Muscle layer of colon (tissue), 2 donors: ENCODE measurements at regions not wholly inside any gene's neighbourhood (a gene's known extent, or its start where the extent isn't known, plus 50 kb on each side); places are given as distances from the start of the nearest gene placed in this dataset.

Experiments
- H3K27ac ChIP-seq: one replicate; pipeline ENCODE4 v1.7.0; 2013; ENCODE audit warnings: low read depth, mild to moderate bottlenecking, low read length, moderate library complexity
- H3K27me3 ChIP-seq, 2 donors: one replicate each; pipeline ENCODE4 v1.7.0; 2013; ENCODE audit warnings: low read length in 2 of 2, mild to moderate bottlenecking in 2 of 2; ENCODE audit not compliant: insufficient read depth in 2 of 2, control insufficient read depth in 1 of 2
- H3K36me3 ChIP-seq: one replicate; pipeline ENCODE4 v1.7.0; 2013; ENCODE audit warnings: mild to moderate bottlenecking, low read length; ENCODE audit not compliant: insufficient read depth
- H3K4me1 ChIP-seq: one replicate; pipeline ENCODE4 v1.7.0; 2013; ENCODE audit warnings: mild to moderate bottlenecking, low read length; ENCODE audit not compliant: insufficient read depth
- H3K4me3 ChIP-seq, 2 donors: one replicate each; pipeline ENCODE4 v1.7.0; 2013; ENCODE audit warnings: low read length in 2 of 2, low read depth in 1 of 2, mild to moderate bottlenecking in 1 of 2, moderate library complexity in 1 of 2
- H3K9ac ChIP-seq: one replicate; pipeline ENCODE4 v1.7.0; 2013; ENCODE audit warnings: low read length
- H3K9me3 ChIP-seq: one replicate; pipeline ENCODE4 v1.7.0; 2013; ENCODE audit warnings: mild to moderate bottlenecking, low read length
- donor health status: abdominal sarcoma.
- donor health status: Adenocarcinoma of cecum.

- no peaks in the 10 kb centered on the region for H3K27me3 ChIP-seq
- no peaks in the 10 kb centered on the region for H3K36me3 ChIP-seq
- H3K27ac ChIP-seq, result no peak overlapping the region
- no peak overlapping the region for H3K4me3 ChIP-seq
- H3K4me1 ChIP-seq, result no peaks in the 10 kb centered on the region
- H3K9me3 ChIP-seq, result no peaks in the 10 kb centered on the region
- H3K9ac ChIP-seq, result no peak overlapping the region
These were observed 222.7 kb upstream of the FOXN3 start for GRCh38 chr14:89639687-89640086.

- Histone ChIP-seq H3K27me3 (no peaks in the 10 kb centered on the region), H3K4me1 (no peaks in the 10 kb centered on the region), H3K9me3 (no peaks in the 10 kb centered on the region), H3K4me3 (no peak overlapping the region), H3K9ac (no peak overlapping the region), H3K36me3 (no peaks in the 10 kb centered on the region), H3K27ac (no peak overlapping the region)
These were observed 221.9 kb upstream of the FOXN3 start for GRCh38 chr14:89638891-89639290.

- Histone ChIP-seq H3K36me3 (no peaks in the 10 kb centered on the region), H3K4me3 (no peak overlapping the region), H3K4me1 (no peaks in the 10 kb centered on the region), H3K27ac (no peak overlapping the region), H3K9ac (no peak overlapping the region), H3K9me3 (no peaks in the 10 kb centered on the region), H3K27me3 (no peaks in the 10 kb centered on the region)
These were observed 220.5 kb upstream of the FOXN3 start for GRCh38 chr14:89637581-89637980.

- no peaks in the 10 kb centered on the region for H3K27me3 ChIP-seq
- H3K4me3 ChIP-seq, result no peak overlapping the region
- no peak overlapping the region for H3K9ac ChIP-seq
- no peak overlapping the region for H3K27ac ChIP-seq
- no peaks in the 10 kb centered on the region for H3K9me3 ChIP-seq
- H3K36me3 ChIP-seq, result no peaks in the 10 kb centered on the region
- H3K4me1 ChIP-seq, result no peaks in the 10 kb centered on the region
These were observed 218.6 kb upstream of the FOXN3 start for GRCh38 chr14:89635615-89636014.

GRCh38 chr14:89634037-89634436 is 217.0 kb upstream of the FOXN3 start:
- Histone ChIP-seq H3K27me3 (no peaks in the 10 kb centered on the region), H3K9ac (no peak overlapping the region), H3K36me3 (no peaks in the 10 kb centered on the region), H3K4me1 (no peaks in the 10 kb centered on the region), H3K27ac (no peak overlapping the region), H3K4me3 (no peak overlapping the region), H3K9me3 (no peaks in the 10 kb centered on the region)

GRCh38 chr14:89630101-89630829 is 213.2 kb upstream of the FOXN3 start:
- no peaks in the 10 kb centered on the region for H3K36me3 ChIP-seq
- no peaks in the 10 kb centered on the region for H3K9me3 ChIP-seq
- H3K27ac ChIP-seq, result no peak overlapping the region
- H3K9ac ChIP-seq, result no peak overlapping the region
- H3K27me3 ChIP-seq, result no peaks in the 10 kb centered on the region
- peaks cover 4% of the 10 kb centered on the region for H3K4me1 ChIP-seq
- no peak overlapping the region for H3K4me3 ChIP-seq

GRCh38 chr14:89629383-89629782 is 212.3 kb upstream of the FOXN3 start:
- no peaks in the 10 kb centered on the region for H3K36me3 ChIP-seq
- no peaks in the 10 kb centered on the region for H3K9me3 ChIP-seq
- H3K4me1 ChIP-seq, result peaks cover 13% of the 10 kb centered on the region
- no peaks in the 10 kb centered on the region for H3K27me3 ChIP-seq
- no peak overlapping the region for H3K4me3 ChIP-seq
- H3K9ac ChIP-seq, result no peak overlapping the region
- H3K27ac ChIP-seq, result no peak overlapping the region

GRCh38 chr14:89628521-89628920 is 211.5 kb upstream of the FOXN3 start:
- Histone ChIP-seq H3K9me3 (no peaks in the 10 kb centered on the region), H3K27me3 (no peaks in the 10 kb centered on the region), H3K36me3 (no peaks in the 10 kb centered on the region), H3K4me1 (peaks cover 15% of the 10 kb centered on the region), H3K4me3 (no peak overlapping the region), H3K9ac (no peak overlapping the region), H3K27ac (no peak overlapping the region)

GRCh38 chr14:89626233-89626806 is 209.3 kb upstream of the FOXN3 start:
- Histone ChIP-seq H3K9ac (no peak overlapping the region), H3K4me1 (peaks cover 15% of the 10 kb centered on the region), H3K27me3 (no peaks in the 10 kb centered on the region), H3K9me3 (no peaks in the 10 kb centered on the region), H3K4me3 (no peak overlapping the region), H3K36me3 (no peaks in the 10 kb centered on the region), H3K27ac (no peak overlapping the region)

- no peak overlapping the region for H3K9ac ChIP-seq
- no peaks in the 10 kb centered on the region for H3K36me3 ChIP-seq
- H3K27ac ChIP-seq, result no peak overlapping the region
- no peaks in the 10 kb centered on the region for H3K27me3 ChIP-seq
- no peaks in the 10 kb centered on the region for H3K9me3 ChIP-seq
- no peak overlapping the region for H3K4me3 ChIP-seq
- peaks cover 15% of the 10 kb centered on the region for H3K4me1 ChIP-seq
These were observed 208.7 kb upstream of the FOXN3 start for GRCh38 chr14:89625731-89626232.

- Histone ChIP-seq H3K27me3 (no peaks in the 10 kb centered on the region), H3K9ac (no peak overlapping the region), H3K4me1 (peaks cover 15% of the 10 kb centered on the region), H3K9me3 (no peaks in the 10 kb centered on the region), H3K36me3 (no peaks in the 10 kb centered on the region), H3K4me3 (no peak overlapping the region), H3K27ac (no peak overlapping the region)
These were observed 208.2 kb upstream of the FOXN3 start for GRCh38 chr14:89625244-89625713.
